ENCODE measurements at regions not wholly inside any gene's neighbourhood (a gene's known extent, or its start where the extent isn't known, plus 50 kb on each side); places are given as distances from the start of the nearest gene placed in this dataset.

DNA sequence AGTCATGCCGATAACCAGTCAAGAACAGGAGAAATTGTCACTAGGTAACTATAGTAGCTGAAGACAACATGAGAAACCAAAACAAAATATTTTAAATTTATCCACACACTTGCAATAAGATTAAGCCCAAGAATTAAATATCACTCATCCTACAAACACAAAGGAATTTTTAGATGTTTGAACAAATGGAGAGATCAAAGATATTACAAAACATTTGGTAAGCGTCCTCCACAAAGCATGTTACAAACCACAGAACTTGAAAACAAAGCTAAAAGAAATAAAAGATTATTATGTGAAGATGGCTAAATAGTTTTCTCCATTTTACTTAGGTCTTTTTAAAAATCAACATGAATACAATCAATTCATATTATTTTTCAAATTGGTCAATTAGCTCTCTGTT lies 631.9 kb upstream of the INTU start:
- no peak overlapping the region for H3K4me3 ChIP-seq
- DNase-seq, result no peak
- no peaks in the 10 kb centered on the region for H3K4me1 ChIP-seq
- H3K9me3 ChIP-seq, result no peaks in the 10 kb centered on the region
- H3K27me3 ChIP-seq (replicated peaks in 1 of 7), result no peaks in the 10 kb centered on the region
- TF ChIP-seq, protein P1, sequence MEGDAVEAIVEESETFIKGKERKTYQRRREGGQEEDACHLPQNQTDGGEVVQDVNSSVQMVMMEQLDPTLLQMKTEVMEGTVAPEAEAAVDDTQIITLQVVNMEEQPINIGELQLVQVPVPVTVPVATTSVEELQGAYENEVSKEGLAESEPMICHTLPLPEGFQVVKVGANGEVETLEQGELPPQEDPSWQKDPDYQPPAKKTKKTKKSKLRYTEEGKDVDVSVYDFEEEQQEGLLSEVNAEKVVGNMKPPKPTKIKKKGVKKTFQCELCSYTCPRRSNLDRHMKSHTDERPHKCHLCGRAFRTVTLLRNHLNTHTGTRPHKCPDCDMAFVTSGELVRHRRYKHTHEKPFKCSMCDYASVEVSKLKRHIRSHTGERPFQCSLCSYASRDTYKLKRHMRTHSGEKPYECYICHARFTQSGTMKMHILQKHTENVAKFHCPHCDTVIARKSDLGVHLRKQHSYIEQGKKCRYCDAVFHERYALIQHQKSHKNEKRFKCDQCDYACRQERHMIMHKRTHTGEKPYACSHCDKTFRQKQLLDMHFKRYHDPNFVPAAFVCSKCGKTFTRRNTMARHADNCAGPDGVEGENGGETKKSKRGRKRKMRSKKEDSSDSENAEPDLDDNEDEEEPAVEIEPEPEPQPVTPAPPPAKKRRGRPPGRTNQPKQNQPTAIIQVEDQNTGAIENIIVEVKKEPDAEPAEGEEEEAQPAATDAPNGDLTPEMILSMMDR (IDR thresholded peaks at IDR 0.05 in 8 of 11, conservative IDR thresholded peaks at IDR 0.05 in 3 of 11), result no peak
- TF ChIP-seq POLR2AphosphoS5 (IDR thresholded peaks at IDR 0.05) (no peak), POLR2A (IDR thresholded peaks at IDR 0.05) (no peak)
- no peaks in the 10 kb centered on the region for H3K36me3 ChIP-seq
- intact Hi-C loops (cut with DNase I; ENCODE audit: low total_unique reads), result no loop called here
- H3K27ac ChIP-seq, result no peak overlapping the region
- WGBS, 5 donors, result 88 to 92% (median 90%) methylated on average over 2 of the region's 2 CpGs

DNA sequence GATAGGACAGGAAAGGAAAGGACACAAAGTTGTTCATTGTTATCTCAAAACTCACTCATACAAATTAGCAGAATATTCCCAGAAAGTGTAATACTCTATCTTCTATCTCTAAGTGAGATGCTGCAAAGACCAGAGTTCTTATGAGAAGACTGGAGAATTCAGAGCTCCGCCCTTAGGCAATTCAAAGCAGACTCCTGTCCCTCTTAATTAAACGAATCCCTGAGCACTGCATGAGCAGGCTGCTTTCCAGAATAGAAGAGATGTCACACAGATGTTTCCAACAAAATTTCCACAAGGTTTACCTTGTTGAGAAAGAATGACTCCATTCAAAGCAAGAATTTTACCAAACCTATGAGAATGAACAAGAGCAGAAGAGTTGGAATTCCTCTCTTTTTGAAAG lies 630.8 kb upstream of the INTU start:
- no peaks in the 10 kb centered on the region for H3K4me1 ChIP-seq
- H3K9me3 ChIP-seq, result no peaks in the 10 kb centered on the region
- no peak overlapping the region for H3K4me3 ChIP-seq
- 71 to 81% (median 72%) methylated on average over 2 of the region's 2 CpGs for WGBS, 5 donors
- no peak overlapping the region for H3K27ac ChIP-seq
- no peak for TF ChIP-seq POLR2AphosphoS5 (IDR thresholded peaks at IDR 0.05)
- TF ChIP-seq POLR2A (IDR thresholded peaks at IDR 0.05), result no peak
- TF ChIP-seq, protein P1 (IDR thresholded peaks at IDR 0.05 in 8 of 11, conservative IDR thresholded peaks at IDR 0.05 in 3 of 11), result no peak
- H3K27me3 ChIP-seq (replicated peaks in 1 of 7), result no peaks in the 10 kb centered on the region
- H3K36me3 ChIP-seq, result no peaks in the 10 kb centered on the region
- no peak for DNase-seq
- intact Hi-C loops (cut with DNase I; ENCODE audit: low total_unique reads), result no loop called here

DNA sequence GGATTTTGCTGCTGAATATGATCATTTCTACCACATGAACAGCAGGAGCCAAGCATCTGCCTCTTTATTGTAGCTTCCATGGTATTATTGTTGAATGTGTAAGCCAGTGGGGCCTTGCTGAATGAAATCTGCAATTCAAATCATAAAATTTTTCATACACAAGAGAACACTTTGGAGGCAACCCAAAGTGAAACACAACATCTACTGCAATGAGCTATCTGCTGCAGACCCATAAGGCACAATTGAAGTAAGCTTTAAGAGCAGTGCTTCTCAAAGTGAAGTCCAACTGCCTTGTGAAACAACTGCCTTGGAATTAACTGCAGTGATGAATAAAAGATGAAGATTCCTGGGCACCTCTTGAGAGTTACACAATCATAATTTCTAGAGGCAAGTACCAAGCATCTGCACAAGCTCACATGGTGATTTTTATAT lies 626.3 kb upstream of the INTU start:
- DNase-seq, result no peak
- no peak overlapping the region for H3K27ac ChIP-seq
- H3K4me1 ChIP-seq, result no peaks in the 10 kb centered on the region
- H3K36me3 ChIP-seq, result no peaks in the 10 kb centered on the region
- no peak overlapping the region for H3K4me3 ChIP-seq
- no peak for TF ChIP-seq POLR2A (IDR thresholded peaks at IDR 0.05)
- TF ChIP-seq, protein P1 (IDR thresholded peaks at IDR 0.05 in 8 of 11, conservative IDR thresholded peaks at IDR 0.05 in 3 of 11), result no peak
- TF ChIP-seq POLR2AphosphoS5 (IDR thresholded peaks at IDR 0.05), result no peak
- intact Hi-C loops (cut with DNase I; ENCODE audit: low total_unique reads), result no loop called here
- H3K27me3 ChIP-seq (replicated peaks in 1 of 7), result no peaks in the 10 kb centered on the region
- H3K9me3 ChIP-seq, result no peaks in the 10 kb centered on the region

DNA sequence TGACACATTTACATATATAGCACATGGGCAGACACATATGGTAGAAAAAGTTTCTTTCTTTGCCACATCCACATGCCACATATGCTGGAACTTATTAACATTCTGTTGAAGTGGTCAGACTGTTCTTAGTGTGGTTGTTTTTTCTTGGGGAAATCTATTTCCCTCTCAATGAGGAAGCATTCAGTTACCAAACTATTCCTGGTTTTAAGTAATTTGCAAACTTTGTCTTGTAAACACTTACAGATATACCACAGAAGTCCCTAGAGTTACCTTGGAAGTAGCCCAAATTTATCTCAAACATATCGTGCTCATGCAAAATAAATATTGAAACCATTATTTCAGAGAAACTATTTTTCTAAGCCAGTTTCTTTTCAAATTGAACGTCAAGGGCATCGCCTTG lies 625.5 kb upstream of the INTU start:
- Histone ChIP-seq H3K4me1 (no peaks in the 10 kb centered on the region), H3K27ac (no peak overlapping the region), H3K27me3 (replicated peaks in 1 of 7) (no peaks in the 10 kb centered on the region), H3K4me3 (no peak overlapping the region), H3K36me3 (no peaks in the 10 kb centered on the region), H3K9me3 (no peaks in the 10 kb centered on the region)
- no peak for DNase-seq
- WGBS, 5 donors, result 83 to 92% (median 86%) methylated on average over 3 of the region's 3 CpGs
- no peak for TF ChIP-seq POLR2A (IDR thresholded peaks at IDR 0.05)
- TF ChIP-seq, protein P1 (IDR thresholded peaks at IDR 0.05 in 8 of 11, conservative IDR thresholded peaks at IDR 0.05 in 3 of 11), result no peak
- no peak for TF ChIP-seq POLR2AphosphoS5 (IDR thresholded peaks at IDR 0.05)
- intact Hi-C loops (cut with DNase I; ENCODE audit: low total_unique reads), result no loop called here

Measured in spleen (tissue), 11 donors.